HCT116 (cell line): ENCODE measurements at regions not wholly inside any gene's neighbourhood (a gene's known extent, or its start where the extent isn't known, plus 50 kb on each side); places are given as distances from the start of the nearest gene placed in this dataset.

Experiments used
- ATAC-seq: fragments of 200-7000 bp; cut with Tn5 transposase; 2 replicates; pipeline ENCODE4 v1.9.1; 2020; ENCODE audit warnings: mild to moderate bottlenecking, moderate library complexity
- BruUV-seq: library from RNA; stranded (reverse); fragments of 400-500 nt; replicated peaks from 2 replicates; lab custom pipeline; 2021; lab: Mats Ljungman, UMichigan
- CTCF ChIA-PET: fragments of 300-600 bp; sonication (Branson Sonifier 250); formaldehyde crosslinking; loops from one replicate; lab custom pipeline; 2021; ENCODE audit warnings: antibody characterized with exemption; lab: Charles Lee
- POLR2A ChIA-PET: fragments of 300-600, 350-600 bp; sonication (Branson Sonifier 250); formaldehyde crosslinking; loops from one replicate; lab custom pipeline; 2021; ENCODE audit warnings: antibody characterized with exemption; lab: Charles Lee
- RAD21 ChIA-PET, 2 experiments: fragments of 300-600 bp; sonication (Branson Sonifier 250); formaldehyde crosslinking; loops; one replicate each; lab custom pipeline; 2023; ENCODE audit warnings: low total read pairs in 2 of 2; ENCODE audit not compliant: uncharacterized antibody in 2 of 2, unreplicated experiment in 2 of 2, low non-redundant PET in 1 of 2; lab: Charles Lee
- DNase-seq: peaks from one replicate; pipeline ENCODE4 v3.0.0-alpha.2; 2010; ENCODE audit warnings: low read depth, low spot score
- H2AFZ ChIP-seq: fragments of 200-600 bp; shearing (Covaris generic), sonication (generic); 2 replicates; pipeline ENCODE4 v1.6.1; 2017; ENCODE audit warnings: low read depth, mixed run types, mixed read lengths, antibody characterized with exemption, low read length; ENCODE audit not compliant: poor library complexity, severe bottlenecking
- H3K27ac ChIP-seq: 2 replicates; pipeline ENCODE4 v1.5.1; 2012; ENCODE audit warnings: low read depth, low read length
- H3K27me3 ChIP-seq: fragments of 200-600 bp; sonication (generic); 2 replicates; pipeline ENCODE4 v1.6.1; 2016; ENCODE audit warnings: mixed run types, low read length, mixed read lengths; ENCODE audit not compliant: insufficient read depth
- H3K36me3 ChIP-seq, 2 experiments: fragments of 200-500 bp in 1 of 2; fragments of 200-600 bp in 1 of 2; sonication (Bioruptor generic) in 1 of 2; sonication (generic) in 1 of 2; 2 replicates each; pipeline versions ENCODE4 v1.5.1 to v1.6.1; 2014 to 2016; ENCODE audit warnings: low read length in 2 of 2, inconsistent platforms in 1 of 2, mixed read lengths in 1 of 2, mixed run types in 1 of 2; ENCODE audit not compliant: insufficient read depth in 2 of 2, control insufficient read depth in 1 of 2
- H3K4me1 ChIP-seq, 2 experiments: fragments of 200-600 bp in 1 of 2; sonication (generic) in 1 of 2; 2 replicates each; pipeline versions ENCODE4 v1.5.1 to v1.6.1; 2012 to 2017; ENCODE audit warnings: low read length in 2 of 2, inconsistent platforms in 1 of 2, mild to moderate bottlenecking in 1 of 2, mixed read lengths in 1 of 2, mixed run types in 1 of 2, moderate library complexity in 1 of 2; ENCODE audit not compliant: insufficient read depth in 2 of 2, control insufficient read depth in 1 of 2
- H3K4me2 ChIP-seq: fragments of 200-600 bp; sonication (generic); 2 replicates; pipeline ENCODE4 v1.6.1; 2017; ENCODE audit warnings: mixed run types, low read length, mixed read lengths
- H3K4me3 ChIP-seq, 2 experiments: fragments of 200-600 bp in 1 of 2; sonication (generic) in 1 of 2; replicated peaks in 1 of 2; 2 replicates each; pipeline ENCODE4 v1.5.1; 2011 to 2016; ENCODE audit warnings: low read length in 2 of 2, control low read depth in 1 of 2, low read depth in 1 of 2, mild to moderate bottlenecking in 1 of 2, mixed read lengths in 1 of 2, mixed run types in 1 of 2
- H3K79me2 ChIP-seq: fragments of 200-600 bp; sonication (generic); 2 replicates; pipeline ENCODE4 v1.6.1; 2017; ENCODE audit warnings: mild to moderate bottlenecking, mixed run types, low read length, moderate library complexity, mixed read lengths; ENCODE audit not compliant: insufficient read depth
- H3K9ac ChIP-seq: fragments of 200-600 bp; sonication (generic); 2 replicates; pipeline ENCODE4 v1.6.1; 2016; ENCODE audit warnings: low read length, mixed read lengths
- H3K9me2 ChIP-seq: fragments of 200-600 bp; sonication (generic), shearing (Covaris generic); 2 replicates; pipeline ENCODE4 v1.6.1; 2017; ENCODE audit warnings: mixed run types, mild to moderate bottlenecking, moderate library complexity; ENCODE audit not compliant: insufficient read depth
- H3K9me3 ChIP-seq, 2 experiments: fragments of 200-500 bp in 1 of 2; fragments of 200-600 bp in 1 of 2; sonication (Bioruptor generic) in 1 of 2; sonication (generic) in 1 of 2; 2 replicates each; pipeline ENCODE4 v1.6.1; 2014 to 2017; ENCODE audit warnings: low read length in 2 of 2, mixed read lengths in 2 of 2, inconsistent platforms in 1 of 2, low read depth in 1 of 2, mild to moderate bottlenecking in 1 of 2, mixed run types in 1 of 2, moderate library complexity in 1 of 2; ENCODE audit not compliant: control insufficient read depth in 1 of 2, insufficient read depth in 1 of 2
- H4K20me1 ChIP-seq: fragments of 200-600 bp; sonication (generic), shearing (Covaris generic); 2 replicates; pipeline ENCODE4 v1.6.1; 2017; ENCODE audit warnings: mixed run types, mild to moderate bottlenecking, moderate library complexity; ENCODE audit not compliant: insufficient read depth
- MAX ChIP-seq: IDR thresholded peaks from 2 replicates; pipeline ENCODE4 v1.6.1; 2012
- POLR2AphosphoS5 ChIP-seq: IDR thresholded peaks from 2 replicates; pipeline ENCODE4 v1.6.1; 2011; ENCODE audit warnings: mild to moderate bottlenecking, low read depth, low read length, moderate library complexity
- SP1 ChIP-seq: IDR thresholded peaks from 2 replicates; pipeline ENCODE4 v1.6.1; 2012; ENCODE audit warnings: low read depth
- YY1 ChIP-seq: IDR thresholded peaks from 2 replicates; pipeline ENCODE4 v1.6.1; 2011; ENCODE audit warnings: low read length, low read depth, moderate library complexity, mild to moderate bottlenecking; ENCODE audit not compliant: insufficient replicate concordance; ENCODE audit errors: extremely low read depth
- ZBTB33 ChIP-seq: IDR thresholded peaks from 2 replicates; pipeline ENCODE4 v1.6.1; 2011; ENCODE audit warnings: mild to moderate bottlenecking, low read length, moderate library complexity; ENCODE audit not compliant: insufficient replicate concordance; ENCODE audit errors: extremely low read depth
- ZFX ChIP-seq: fragments of 450-650 bp; IDR thresholded peaks from 2 replicates; pipeline ENCODE4 v1.6.1; 2017
- ZNF274 ChIP-seq: fragments of 200-500 bp; sonication (Bioruptor generic); IDR thresholded peaks from 2 replicates; pipeline ENCODE4 v1.6.1; 2014; ENCODE audit warnings: mild to moderate bottlenecking, low read depth, low read length, inconsistent platforms
- intact Hi-C: fragments of 100-400 bp; cut with micrococcal nuclease; formaldehyde crosslinking; loops from 2 replicates; pipeline ENCODE4 v1.10.0; 2022
- TF ChIP-seq, protein P1 (sequence below), 3 experiments: fragments of 200-600 bp in 1 of 3; sonication (generic) in 1 of 3; IDR thresholded peaks in 2 of 3; conservative IDR thresholded peaks in 1 of 3; 2 replicates each; pipeline ENCODE4 v1.5.1; 2012 to 2017; ENCODE audit warnings: low read depth in 2 of 3, low read length in 2 of 3, antibody characterized with exemption in 1 of 3, borderline replicate concordance in 1 of 3, control low read depth in 1 of 3, mild to moderate bottlenecking in 1 of 3, mixed read lengths in 1 of 3, mixed run types in 1 of 3, moderate library complexity in 1 of 3; ENCODE audit not compliant: insufficient read depth in 1 of 3

DNA sequence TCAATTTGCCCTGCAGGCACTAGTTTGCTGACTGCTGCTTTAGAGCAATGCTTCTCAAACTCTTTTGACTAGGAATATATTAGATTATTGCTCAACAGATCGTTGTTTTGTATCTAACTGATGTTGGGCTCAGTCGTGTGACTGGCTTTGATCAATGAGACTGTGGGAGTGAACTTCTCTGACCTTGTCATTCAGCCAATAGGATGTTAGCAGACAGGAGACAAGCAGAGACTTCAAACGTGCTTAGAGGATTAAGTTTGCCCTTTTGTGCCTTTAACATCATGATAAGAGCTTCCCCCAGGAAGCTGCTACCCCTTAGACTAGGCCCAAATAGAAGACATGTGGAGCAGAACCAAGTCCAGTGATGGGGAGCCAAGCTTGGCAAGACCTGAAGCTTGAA lies 76.7 kb upstream of the ELK3 start:
- no peak overlapping the region for H3K4me3 ChIP-seq
- no peak overlapping the region for H2AFZ ChIP-seq
- TF ChIP-seq YY1 (no peak), ZBTB33 (no peak), SP1 (no peak), MAX (no peak), ZFX (no peak), POLR2AphosphoS5 (no peak), ZNF274 (no peak)
- TF ChIP-seq, protein P1, sequence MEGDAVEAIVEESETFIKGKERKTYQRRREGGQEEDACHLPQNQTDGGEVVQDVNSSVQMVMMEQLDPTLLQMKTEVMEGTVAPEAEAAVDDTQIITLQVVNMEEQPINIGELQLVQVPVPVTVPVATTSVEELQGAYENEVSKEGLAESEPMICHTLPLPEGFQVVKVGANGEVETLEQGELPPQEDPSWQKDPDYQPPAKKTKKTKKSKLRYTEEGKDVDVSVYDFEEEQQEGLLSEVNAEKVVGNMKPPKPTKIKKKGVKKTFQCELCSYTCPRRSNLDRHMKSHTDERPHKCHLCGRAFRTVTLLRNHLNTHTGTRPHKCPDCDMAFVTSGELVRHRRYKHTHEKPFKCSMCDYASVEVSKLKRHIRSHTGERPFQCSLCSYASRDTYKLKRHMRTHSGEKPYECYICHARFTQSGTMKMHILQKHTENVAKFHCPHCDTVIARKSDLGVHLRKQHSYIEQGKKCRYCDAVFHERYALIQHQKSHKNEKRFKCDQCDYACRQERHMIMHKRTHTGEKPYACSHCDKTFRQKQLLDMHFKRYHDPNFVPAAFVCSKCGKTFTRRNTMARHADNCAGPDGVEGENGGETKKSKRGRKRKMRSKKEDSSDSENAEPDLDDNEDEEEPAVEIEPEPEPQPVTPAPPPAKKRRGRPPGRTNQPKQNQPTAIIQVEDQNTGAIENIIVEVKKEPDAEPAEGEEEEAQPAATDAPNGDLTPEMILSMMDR (IDR thresholded peaks at IDR 0.05 in 2 of 3, conservative IDR thresholded peaks at IDR 0.05 in 1 of 3; ENCODE audit: borderline replicate concordance in 1 of 3, insufficient read depth in 1 of 3, low read depth in 2 of 3, low read length in 2 of 3), result no peak
- no peak for ATAC-seq
- CTCF ChIA-PET, result no interaction called here
- intact Hi-C loops, result no loop called here
- DNase-seq, result no peak
- POLR2A ChIA-PET, result no interaction called here
- no peaks in the 10 kb centered on the region for H3K79me2 ChIP-seq
- H3K27ac ChIP-seq, result no peak overlapping the region
- no TSS peak for BruUV-seq
- H3K27me3 ChIP-seq, result no peaks in the 10 kb centered on the region
- no peaks in the 10 kb centered on the region for H3K4me1 ChIP-seq
- no peak overlapping the region for H3K4me2 ChIP-seq
- H3K36me3 ChIP-seq, result no peaks in the 10 kb centered on the region
- RAD21 ChIA-PET, result no interaction called here
- no peaks in the 10 kb centered on the region for H3K9me3 ChIP-seq
- H3K9ac ChIP-seq, result no peak overlapping the region
- H4K20me1 ChIP-seq, result no peaks in the 10 kb centered on the region
- no peaks in the 10 kb centered on the region for H3K9me2 ChIP-seq
